Adrenal gland (tissue), 9 donors: ENCODE measurements at regions not wholly inside any gene's neighbourhood (a gene's known extent, or its start where the extent isn't known, plus 50 kb on each side); places are given as distances from the start of the nearest gene placed in this dataset.

ENCODE experiments used
- DNase-seq, 7 donors: peaks; one replicate each; pipeline ENCODE4 v3.0.0-alpha.2; 2019 to 2020
- H3K27ac ChIP-seq, 5 donors: fragments of 200-600 bp; sonication (generic) in 4 of 5; 1 replicate in 3 of 5; 2 replicates in 2 of 5; pipeline versions ENCODE4 v1.5.1 to v1.8.0; 2016 to 2020; ENCODE audit warnings: mild to moderate bottlenecking in 1 of 5
- H3K27me3 ChIP-seq: fragments of 200-600 bp; 2 replicates; pipeline ENCODE4 v1.8.0; 2021
- H3K36me3 ChIP-seq, 2 donors: fragments of 200-600 bp; replicated peaks in 1 of 2; 1 replicate in 1 of 2; 2 replicates in 1 of 2; pipeline versions ENCODE4 v1.5.1 to v1.8.0; 2018 to 2022
- H3K4me1 ChIP-seq, 2 donors: fragments of 200-600 bp; replicated peaks in 1 of 2; 1 replicate in 1 of 2; 2 replicates in 1 of 2; pipeline versions ENCODE4 v1.5.1 to v1.8.0; 2018 to 2021
- H3K4me3 ChIP-seq, 4 donors: fragments of 200-600 bp; sonication (generic) in 3 of 4; one replicate each; pipeline ENCODE4 v1.5.1; 2016 to 2018
- H3K9me3 ChIP-seq, 3 donors: fragments of 200-600 bp; sonication (generic) in 1 of 3; replicated peaks in 1 of 3; 1 replicate in 2 of 3; 2 replicates in 1 of 3; pipeline versions ENCODE4 v1.5.1 to v1.8.0; 2016 to 2021
- CTCF ChIP-seq, 6 experiments: fragments of 450-650 bp in 4 of 6; fragments of 200-600 bp in 2 of 6; sonication (generic) in 1 of 6; IDR thresholded peaks; 1 replicate in 5 of 6; 2 replicates in 1 of 6; pipeline versions ENCODE4 v1.5.1 to v1.8.0; 2016 to 2021; ENCODE audit warnings: antibody characterized with exemption in 6 of 6, mild to moderate bottlenecking in 2 of 6, moderate library complexity in 1 of 6
- POLR2A ChIP-seq, 2 donors: fragments of 450-650 bp; IDR thresholded peaks; one replicate each; pipeline ENCODE4 v1.6.1; 2017; ENCODE audit warnings: antibody characterized with exemption in 2 of 2, mild to moderate bottlenecking in 2 of 2, moderate library complexity in 1 of 2
- WGBS, 4 donors: extraction: QIAGEN DNeasy Blood & Tissue Kit in 2 of 4; methylation state at CpG; one replicate each; pipeline versions ENCODE4 v1.1.5 to v1.1.7; 2013 to 2017; 5-methylcytosine and 5-hydroxymethylcytosine counted together
- intact Hi-C, 2 donors: fragments of 100-400 bp; cut with DNase I; formaldehyde crosslinking; loops; one replicate each; pipeline versions ENCODE4 v1.14.1 to v1.15.0; 2022 to 2023
- donor health status: healthy with polysubstance abuse.
- donor health status: Bipolar disorder and iron deficiency.
- donor health status: DM: yes; HTN: yes; CAD: no.
- donor health status: DM: no; HTN: no; CAD: no.
- donor health status: DM: no; HTN: no; CAD: no.

GRCh38 chr5:44875661-44876605 is 67.2 kb downstream of the MRPS30 start:
- Histone ChIP-seq H3K4me1 (no peaks in the 10 kb centered on the region), H3K4me3 (no peak overlapping the region), H3K36me3 (no peaks in the 10 kb centered on the region), H3K27ac (no peak overlapping the region), H3K9me3 (no peaks in the 10 kb centered on the region), H3K27me3 (no peaks in the 10 kb centered on the region)
- intact Hi-C loops: no loop called here
- WGBS, 4 donors: 50 to 57% (median 53%) methylated on average over 7 of the region's 7 CpGs
- TF ChIP-seq CTCF (IDR thresholded peaks at IDR 0.05): no peak
- TF ChIP-seq POLR2A (IDR thresholded peaks at IDR 0.05): no peak
- peak in 3 of 7 donors; percentile 5 to 22 (median 21) for DNase-seq

- Histone ChIP-seq H3K4me1 (no peaks in the 10 kb centered on the region), H3K27ac (no peak overlapping the region), H3K36me3 (no peaks in the 10 kb centered on the region), H3K27me3 (no peaks in the 10 kb centered on the region), H3K4me3 (no peak overlapping the region), H3K9me3 (no peaks in the 10 kb centered on the region)
- DNase-seq: no peak
- 75 to 78% (median 76%) methylated on average over 5 of the region's 5 CpGs for WGBS, 4 donors
- TF ChIP-seq CTCF (IDR thresholded peaks at IDR 0.05) (no peak), POLR2A (IDR thresholded peaks at IDR 0.05) (no peak)
- intact Hi-C loops: no loop called here
These were observed 72.5 kb downstream of the MRPS30 start for GRCh38 chr5:44881266-44881665.

GRCh38 chr5:44884036-44884435 is 75.3 kb downstream of the MRPS30 start:
- H3K27me3 ChIP-seq: no peaks in the 10 kb centered on the region
- DNase-seq: no peak
- no peaks in the 10 kb centered on the region for H3K36me3 ChIP-seq
- no peak overlapping the region for H3K4me3 ChIP-seq
- no peak for TF ChIP-seq CTCF (IDR thresholded peaks at IDR 0.05)
- no peak for TF ChIP-seq POLR2A (IDR thresholded peaks at IDR 0.05)
- no peak overlapping the region for H3K27ac ChIP-seq
- 85 to 95% (median 91%) methylated on average over 5 to 26 of the region's 26 CpGs for whole genome bisulfite sequencing, 4 donors
- H3K4me1 ChIP-seq: no peaks in the 10 kb centered on the region
- intact Hi-C loops: no loop called here
- no peaks in the 10 kb centered on the region for H3K9me3 ChIP-seq

GRCh38 chr5:44885903-44886302 is 77.2 kb downstream of the MRPS30 start:
- Histone ChIP-seq H3K4me1 (no peaks in the 10 kb centered on the region), H3K27me3 (no peaks in the 10 kb centered on the region), H3K36me3 (no peaks in the 10 kb centered on the region), H3K4me3 (no peak overlapping the region), H3K27ac (no peak overlapping the region), H3K9me3 (no peaks in the 10 kb centered on the region)
- intact Hi-C loops: no loop called here
- DNase-seq: no peak
- TF ChIP-seq POLR2A (IDR thresholded peaks at IDR 0.05): no peak
- TF ChIP-seq CTCF (IDR thresholded peaks at IDR 0.05): no peak
- WGBS, 4 donors: 39 to 53% (median 50%) methylated on average over 1 of the region's 1 CpG
